Stimulated activated CD8-positive, alpha-beta memory T cell treated with anti-CD3 and anti-CD28 coated beads, Interleukin-4, amount 100 ng/mL, for 24 hours (primary cell): ENCODE measurements at regions not wholly inside any gene's neighbourhood (a gene's known extent, or its start where the extent isn't known, plus 50 kb on each side); places are given as distances from the start of the nearest gene placed in this dataset.
"Not testable (repeated sequence)": the region's sequence is repeated elsewhere in the genome, so short reads cannot be mapped to it uniquely, and the experiment has no call there.

ENCODE experiments used
- DNase-seq: peaks from one replicate; pipeline ENCODE4 v3.0.0-alpha.2; 2020; ENCODE audit warnings: low read depth

DNA sequence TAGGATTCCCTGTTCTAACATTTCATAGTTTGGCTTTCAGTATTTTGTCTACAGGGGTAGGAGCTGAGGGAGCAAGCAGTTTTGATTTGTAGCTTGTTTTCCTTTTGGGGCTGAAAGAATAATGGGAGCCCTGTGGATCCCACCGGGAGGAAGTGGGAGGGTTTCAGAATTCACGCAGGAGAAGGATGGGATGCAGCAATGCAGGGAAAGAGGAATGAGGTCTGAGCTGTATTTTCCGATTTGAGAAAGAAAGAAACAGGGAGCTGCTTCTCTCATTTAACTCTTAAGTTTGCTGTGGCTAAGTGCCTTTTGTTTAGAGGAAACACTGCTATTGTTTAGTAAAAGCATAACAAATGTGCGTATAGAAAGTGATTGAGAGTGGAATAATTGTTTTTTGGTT is 141.0 kb downstream of the ADCYAP1 start:
- DNase-seq: no peak

DNA sequence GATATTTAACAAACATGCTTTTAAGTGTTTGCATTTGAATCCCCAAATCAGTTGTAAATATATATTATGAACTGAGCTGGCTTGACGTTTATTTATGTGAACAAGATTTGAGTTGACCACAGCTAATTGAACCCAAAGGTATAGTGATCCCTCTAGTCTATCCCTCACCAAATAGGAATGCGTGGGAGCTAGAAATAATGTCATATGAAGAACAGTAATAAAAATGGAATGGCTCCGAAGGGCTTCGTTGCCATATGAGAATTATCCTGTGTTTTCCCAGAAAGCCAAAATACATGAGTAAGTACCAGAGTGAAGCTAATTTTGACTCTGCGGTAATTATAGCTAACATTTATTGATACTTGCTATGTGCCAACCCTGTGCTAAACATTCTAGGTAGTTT is 142.7 kb downstream of the ADCYAP1 start:
- no peak for DNase-seq

DNA sequence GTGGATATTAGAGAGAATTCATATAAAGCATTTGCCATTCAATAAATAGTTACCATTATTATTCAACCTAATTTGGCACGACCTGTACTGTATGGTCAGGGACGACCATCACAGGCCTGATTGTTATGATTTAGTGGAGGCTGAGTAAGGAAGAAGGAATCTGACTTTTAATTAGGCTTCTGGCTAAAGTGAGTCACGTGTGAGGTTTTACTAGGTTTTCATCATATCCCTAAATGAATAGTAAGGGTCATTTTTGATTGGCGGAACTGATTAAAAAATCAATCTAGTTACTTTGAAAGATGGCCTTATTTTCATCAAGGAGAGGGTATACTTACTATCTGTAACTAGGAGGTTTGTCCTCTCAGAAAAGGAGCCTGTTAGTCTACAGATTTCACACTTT is 143.4 kb downstream of the ADCYAP1 start:
- no peak for DNase-seq

DNA sequence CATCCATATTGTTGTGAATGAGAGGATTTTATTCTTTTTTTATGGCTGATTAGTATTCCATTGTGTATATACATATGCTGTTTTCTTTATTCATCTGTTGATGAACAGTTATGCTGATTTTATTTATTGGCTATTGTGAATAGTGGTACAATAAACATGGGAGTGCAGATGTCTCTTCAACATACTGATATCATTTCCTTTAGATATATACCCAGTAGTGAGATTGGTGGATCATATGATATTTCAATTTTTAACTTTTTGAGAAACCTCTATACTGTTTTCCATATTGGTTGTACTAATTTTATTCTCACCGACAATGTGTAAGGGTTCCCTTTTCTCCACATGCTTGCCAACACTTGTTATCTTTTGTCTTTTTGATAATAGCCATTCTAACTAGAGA is 144.5 kb downstream of the ADCYAP1 start:
- DNase-seq: no peak

DNA sequence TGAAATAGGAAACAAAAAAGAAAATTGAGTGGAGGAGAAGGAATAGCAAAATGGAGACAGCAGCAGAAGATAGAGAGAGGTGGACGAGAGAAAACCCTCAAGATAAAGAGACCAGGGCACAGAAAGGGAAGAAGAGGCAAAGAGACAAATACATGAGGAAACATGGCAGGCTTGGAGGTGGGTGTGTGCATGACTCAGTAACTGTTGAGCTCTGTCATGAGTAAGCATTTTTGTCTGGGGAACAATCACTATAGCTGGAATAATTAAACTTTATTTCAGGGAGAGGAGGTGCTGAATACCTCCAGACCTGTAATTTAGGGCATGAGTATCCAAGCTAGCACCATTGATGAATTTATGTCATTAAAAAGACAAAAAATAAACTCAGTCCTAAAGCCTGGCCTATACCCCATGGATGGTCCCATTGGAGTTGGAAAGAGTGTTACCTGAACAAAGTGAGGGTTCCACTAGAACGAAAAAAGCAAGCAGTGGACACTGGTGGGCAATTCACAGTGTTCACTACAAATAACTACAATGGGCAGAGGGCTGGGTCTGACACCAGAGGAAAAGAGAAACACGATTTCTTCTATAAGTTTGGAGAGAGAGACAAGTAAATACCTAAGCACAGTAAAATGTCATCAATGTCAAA is 145.5 kb downstream of the ADCYAP1 start:
- DNase-seq: no peak

DNA sequence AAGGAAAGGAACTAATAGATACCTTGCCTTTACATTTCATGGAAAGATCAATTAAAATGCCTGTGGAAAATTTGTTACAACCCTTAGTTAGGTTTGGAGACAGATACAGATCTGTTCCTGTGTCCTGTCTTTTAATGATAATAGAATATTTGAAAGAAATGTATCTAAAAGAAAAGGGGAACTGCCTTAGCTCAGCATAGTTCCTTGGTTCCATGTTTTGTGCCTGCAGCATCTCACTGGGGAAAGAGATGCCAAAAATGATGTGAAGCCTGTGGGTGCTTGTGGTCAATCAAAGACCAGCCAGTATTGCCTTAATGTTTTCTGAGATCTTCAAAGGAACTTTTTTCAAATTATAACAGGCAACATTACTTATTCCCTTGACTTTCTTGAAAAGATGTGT is 147.6 kb downstream of the ADCYAP1 start:
- no peak for DNase-seq

DNA sequence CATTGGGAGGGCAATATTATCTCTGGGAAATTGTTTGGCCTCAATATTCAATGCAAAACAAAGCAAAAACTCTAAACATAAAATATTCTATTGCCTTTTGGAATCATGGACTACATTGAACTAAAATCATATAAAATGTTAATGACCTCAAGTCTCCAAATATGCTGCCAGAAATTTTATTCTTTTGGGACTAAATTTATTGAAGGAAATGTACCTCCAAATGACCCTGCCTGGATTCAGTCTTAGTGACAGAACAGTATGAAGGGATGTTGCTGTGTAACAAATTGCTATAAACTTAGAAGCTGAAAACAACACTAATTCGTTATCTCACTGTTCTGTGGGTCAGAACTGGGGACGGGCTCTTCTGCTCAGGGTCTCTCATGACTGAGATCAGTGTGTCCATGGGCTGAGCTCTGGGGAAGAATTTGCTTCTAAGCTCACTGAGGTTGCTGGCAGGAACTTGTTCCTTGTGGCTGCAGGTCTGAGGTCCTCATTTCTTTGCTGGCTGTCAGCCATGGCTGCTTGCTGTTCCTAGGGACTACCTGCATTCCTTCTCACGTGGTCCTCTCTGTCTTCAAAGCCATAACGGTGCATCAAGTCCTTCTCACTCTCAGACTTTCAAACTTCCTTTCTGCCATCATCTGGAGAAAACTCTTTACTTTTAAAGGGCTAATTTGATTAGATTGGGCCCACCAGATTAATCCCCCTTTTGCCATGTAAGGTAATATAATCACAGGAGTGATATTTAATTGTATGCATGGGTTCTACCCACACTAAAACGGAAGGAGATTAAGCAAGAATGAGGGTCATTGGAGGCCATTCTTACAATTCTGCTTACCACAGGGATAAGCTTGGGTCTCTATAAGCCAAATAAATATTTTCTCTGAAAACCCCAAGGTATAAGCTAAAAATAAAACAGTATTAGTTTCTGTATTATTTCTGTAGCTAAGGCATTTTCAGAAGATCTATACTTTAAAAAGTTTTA is 149.0 kb downstream of the ADCYAP1 start:
- DNase-seq: no peak

DNA sequence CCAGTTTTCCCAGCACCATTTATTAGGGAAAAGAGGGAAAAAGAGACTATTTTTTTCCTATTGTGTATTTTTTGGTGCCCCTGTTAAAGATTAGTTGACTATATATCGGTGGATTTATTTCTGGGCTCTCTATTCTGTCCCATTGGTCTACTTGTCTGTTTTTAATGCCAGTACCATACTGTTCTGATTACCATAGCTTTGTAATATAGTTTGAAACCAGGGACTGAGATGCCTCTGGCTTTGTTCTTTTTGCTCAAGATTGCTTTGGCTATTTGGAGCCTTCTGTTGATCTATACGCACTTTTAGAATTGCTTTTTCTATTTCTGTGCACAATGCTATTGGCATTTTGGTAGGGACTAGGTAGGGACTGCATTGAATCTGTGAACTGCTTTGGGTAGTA is 151.7 kb downstream of the ADCYAP1 start:
- no peak for DNase-seq

DNA sequence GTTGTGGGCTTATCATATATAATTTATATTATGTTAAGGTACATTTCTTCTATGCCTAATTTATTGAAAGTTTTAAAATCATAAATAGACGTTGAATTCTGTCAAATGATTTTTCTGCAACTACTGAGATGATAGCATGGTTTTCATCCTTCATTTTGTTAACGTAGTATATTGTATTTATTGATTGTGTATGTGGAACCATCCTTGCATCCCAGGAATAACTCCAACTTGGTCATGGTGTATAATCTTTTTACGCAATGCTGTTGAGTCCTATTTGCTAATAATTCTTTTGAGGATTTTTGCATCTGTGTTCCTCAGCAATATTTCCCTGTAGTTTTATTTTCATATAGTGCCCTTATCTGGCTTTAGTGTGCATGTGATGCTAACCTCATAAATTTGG is 152.7 kb downstream of the ADCYAP1 start:
- DNase-seq: no peak

DNA sequence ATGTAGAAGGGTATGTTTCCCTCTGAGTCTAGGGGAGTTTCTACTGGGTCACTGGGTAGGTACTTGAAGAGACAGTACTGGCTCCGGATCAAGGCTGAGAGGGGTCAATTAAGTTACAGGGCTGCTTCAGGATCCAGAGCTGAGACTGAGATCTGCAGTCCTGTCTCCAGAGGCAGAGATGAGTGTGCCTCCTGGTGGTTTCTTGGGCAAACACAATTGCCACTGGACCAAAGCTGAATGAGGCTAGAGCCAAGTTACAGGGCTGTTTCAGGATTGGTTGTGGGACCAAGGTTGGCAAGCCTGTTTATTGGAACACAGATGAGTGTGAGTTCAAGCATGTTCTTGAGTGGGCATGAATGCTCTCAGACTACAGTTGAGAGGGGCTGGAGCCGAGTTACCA is 157.9 kb downstream of the ADCYAP1 start:
- DNase-seq: no peak

DNA sequence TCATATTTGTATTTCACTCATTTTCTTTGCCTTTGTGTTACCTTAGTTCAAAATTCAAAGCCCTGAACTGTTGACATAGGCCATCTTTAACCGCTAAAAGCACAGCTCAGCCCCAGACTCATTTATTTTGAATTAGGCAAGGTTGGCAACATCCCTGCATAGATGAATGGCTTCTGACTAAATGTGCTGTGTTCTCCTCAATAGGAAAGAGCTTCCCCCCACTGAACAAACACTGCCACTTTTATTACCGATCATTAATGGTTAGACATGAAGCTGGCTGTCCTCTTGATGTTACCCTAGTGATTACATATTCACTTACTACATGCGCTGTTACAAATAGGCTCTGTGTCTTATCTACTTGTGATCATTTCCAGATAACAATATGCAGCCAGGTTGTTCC is 170.7 kb downstream of the ADCYAP1 start:
- no peak for DNase-seq

DNA sequence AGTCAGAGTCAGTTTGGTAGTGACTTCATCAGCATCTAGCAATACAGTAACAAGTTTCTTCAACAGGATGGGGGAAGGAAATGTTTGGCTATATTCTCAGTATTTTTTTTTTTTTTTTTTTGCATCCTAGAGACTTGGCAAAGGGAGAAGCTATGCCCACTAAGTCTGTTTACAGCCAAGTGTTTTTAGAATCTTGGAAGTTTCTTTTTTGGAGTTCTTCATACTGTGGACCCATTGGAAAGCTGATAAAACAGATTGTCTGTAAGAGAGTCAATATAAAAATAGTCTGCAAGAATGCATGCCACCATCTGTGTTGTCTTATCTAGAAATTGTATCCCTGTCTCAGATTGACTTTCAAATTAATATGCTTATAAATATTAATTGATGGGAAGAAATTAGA is 171.2 kb downstream of the ADCYAP1 start:
- DNase-seq: no peak

DNA sequence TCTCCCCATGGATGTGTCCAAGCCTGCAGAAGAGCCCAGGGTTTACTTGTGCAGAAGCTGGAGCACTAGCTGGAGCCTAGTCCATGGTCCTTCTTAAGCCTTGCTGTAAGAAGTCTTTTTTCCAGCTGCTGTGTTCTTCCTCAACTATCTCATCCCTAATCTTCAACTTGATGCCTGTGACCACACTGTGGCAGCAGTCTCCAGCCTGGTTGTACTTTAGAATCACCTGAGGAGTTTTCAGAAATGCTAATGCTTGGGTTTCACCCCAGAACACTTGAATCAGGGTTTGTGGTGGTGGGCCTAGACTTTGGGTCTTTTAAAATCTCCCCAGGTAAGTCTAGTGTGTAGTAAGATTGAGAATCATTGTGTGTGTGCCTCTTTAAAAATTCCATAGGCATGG is 173.6 kb downstream of the ADCYAP1 start:
- no peak for DNase-seq

DNA sequence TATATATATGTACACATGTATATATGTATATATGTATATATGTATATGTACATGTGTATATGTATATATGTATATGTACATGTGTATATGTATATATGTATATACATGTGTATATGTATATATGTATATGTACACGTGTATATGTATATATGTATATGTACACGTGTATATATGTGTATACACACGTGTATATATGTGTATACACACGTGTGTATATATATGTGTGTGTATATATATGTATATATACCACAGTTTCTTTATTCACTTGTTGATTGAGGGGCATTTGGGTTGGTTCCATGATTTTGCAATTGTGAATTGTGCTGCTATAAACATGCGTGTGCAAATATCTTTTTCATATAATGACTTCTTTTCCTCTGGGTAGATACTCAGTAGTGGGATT is 179.0 kb downstream of the ADCYAP1 start:
- DNase-seq: not testable (repeated sequence)

DNA sequence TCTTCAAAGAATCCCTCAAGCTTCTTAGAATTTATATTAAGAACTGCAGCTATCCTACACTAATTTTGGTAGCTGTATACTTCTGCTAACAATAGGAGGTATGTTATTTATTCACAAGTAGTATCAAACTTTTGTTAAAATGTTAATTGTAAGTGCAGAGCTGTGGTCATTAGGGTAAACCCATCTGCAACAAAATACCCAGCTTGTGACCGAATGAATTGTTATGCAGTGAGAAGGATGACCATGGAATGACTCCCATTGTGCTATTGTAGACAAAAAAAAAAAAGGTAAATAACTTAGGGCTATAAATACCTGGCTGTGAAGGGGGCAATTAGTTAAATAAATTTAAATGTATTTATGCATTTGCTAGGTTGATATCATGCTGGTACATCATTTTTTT is 186.1 kb downstream of the ADCYAP1 start:
- no peak for DNase-seq

DNA sequence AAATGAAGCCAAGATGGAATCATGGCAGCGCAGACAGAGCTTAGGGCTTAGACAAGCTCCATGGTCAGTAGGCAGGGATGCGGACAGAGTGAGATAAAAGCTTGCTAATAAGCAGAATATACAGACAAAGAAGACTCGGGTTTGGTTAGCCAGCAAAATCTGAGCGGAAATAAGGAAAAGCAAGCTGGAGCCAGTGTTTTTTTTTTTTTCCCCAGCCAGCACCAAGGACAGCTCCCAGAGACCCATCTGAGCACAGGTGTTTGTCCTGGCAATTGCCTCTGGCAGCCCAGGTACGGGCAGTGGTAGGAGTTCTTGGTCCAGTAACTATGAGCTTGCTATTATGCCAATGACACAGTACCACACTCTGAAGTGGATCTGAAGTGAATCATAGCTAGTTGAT is 187.6 kb downstream of the ADCYAP1 start:
- DNase-seq: no peak

DNA sequence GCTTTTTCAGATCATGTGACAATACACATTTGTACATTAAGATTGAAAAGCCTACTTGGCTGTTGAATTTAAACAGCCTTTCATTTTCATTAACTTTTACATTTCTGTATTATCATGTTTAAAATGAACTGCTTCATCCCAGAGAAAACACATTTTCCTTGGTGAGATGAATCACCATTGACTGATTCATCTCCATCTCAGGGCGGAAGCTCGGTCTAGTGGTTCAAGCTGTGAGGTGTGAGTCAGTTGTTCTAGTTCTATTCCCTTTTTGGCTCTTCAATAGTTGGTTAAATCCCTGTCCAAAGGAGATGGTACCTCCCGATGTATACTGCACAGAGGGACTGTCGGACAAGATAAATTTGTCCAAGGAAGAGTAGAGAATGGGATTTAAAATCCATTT is 189.7 kb downstream of the ADCYAP1 start:
- DNase-seq: no peak

DNA sequence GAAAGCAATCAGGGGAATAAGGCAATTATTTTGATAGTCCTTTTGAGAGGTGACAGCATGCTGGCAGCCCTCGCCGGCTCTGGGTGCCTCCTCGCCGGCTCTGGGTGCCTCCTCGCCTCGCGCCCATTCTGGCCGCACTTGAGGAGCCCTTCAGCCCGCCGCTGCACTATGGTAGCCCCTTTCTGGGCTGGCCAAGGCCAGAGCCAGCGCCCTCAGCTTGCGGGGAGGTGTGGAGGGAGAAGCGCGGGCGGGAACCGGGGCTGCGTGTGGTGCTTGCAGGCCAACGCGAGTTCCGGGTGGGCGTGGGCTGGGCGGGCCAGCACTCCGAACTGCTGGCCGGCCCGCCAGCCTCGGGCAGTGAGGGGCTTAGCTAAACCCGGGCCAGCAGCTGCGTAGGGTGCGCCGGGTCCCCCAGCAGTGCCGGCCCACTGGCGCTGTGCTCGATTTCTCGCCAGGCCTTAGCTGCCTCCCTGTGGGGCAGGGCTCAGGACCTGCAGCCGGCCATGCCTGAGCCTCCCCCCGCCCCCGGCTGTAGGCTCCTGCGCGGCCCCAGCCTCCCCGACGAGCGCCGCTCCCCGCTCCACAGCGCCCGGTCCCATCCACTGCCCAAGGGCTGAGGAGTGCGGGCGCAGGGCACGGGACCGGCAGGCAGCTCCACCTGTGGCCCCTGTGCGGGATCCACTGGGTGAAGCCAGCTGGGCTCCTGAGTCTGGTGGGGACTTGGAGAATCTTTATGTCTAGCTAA is 193.5 kb downstream of the ADCYAP1 start:
- DNase-seq: not testable (repeated sequence)

DNA sequence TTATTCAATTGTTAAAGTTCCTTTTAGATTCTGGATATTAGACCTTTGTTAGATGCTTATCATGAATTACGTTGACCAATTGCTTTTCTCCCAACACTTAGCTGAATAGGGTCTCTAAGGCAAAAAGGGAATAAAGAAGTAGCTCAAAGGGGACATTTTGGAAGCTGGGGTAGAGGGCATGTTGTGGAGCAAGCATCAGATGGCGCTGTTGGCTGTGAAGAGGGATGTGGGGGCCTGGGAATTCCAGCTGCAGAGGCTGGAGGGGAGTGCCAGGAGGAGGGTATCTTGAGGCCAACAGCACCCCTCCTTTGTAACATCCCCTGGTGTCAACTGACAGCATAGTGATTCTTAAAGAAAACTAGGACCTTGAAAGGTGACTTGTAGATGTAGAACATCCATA is 198.2 kb downstream of the ADCYAP1 start:
- no peak for DNase-seq

DNA sequence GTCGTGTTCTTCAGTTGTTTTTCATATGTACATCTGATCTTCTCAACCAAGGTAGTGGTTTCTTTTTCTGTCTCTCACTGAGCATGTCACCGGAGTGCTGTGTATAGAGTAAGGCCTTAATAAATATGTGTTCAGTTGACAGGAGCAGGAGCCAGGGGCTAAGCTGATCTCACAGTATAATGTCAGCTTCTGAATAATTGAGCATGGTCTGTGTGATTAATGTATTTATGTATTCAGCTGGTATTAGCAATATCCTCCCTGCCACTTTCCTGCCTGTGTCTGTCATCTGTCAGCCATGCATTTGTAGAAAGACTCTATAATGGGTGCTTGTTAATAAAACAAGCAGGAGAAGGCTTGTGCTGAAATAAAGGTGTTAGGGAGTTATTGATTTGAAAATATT is 198.9 kb downstream of the ADCYAP1 start:
- no peak for DNase-seq

DNA sequence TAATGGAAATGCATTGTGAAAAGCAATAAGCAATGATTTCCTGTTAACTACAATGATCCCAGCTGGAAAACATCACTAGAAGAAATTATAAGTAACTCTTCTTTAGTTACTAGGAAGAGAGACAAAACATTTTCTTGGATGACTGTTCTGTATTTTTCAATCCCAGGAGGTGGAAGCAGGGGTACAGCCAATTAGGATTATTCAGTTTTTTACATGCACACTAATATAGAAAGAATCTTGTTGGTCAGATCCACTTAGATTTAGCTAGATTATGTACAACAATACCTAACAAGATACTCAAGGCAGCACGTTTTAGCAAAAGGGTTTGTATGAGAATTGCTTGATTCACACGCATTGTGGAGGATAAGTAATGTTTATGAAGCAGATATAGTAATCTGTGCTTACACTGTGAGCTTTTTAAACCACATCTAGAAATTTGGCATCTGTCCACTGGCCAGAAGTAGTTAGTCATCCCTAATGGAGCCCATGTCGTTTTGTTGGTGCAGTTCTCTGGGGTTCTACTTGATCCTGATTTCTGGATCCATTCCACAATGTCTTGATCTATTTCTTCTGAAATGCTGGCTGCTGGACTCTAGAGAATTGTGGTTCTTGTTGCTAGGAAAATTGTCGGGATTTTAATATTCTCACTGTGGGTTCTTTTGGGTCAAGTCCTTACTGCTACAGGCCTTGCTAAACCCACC is 199.7 kb downstream of the ADCYAP1 start:
- DNase-seq: no peak

DNA sequence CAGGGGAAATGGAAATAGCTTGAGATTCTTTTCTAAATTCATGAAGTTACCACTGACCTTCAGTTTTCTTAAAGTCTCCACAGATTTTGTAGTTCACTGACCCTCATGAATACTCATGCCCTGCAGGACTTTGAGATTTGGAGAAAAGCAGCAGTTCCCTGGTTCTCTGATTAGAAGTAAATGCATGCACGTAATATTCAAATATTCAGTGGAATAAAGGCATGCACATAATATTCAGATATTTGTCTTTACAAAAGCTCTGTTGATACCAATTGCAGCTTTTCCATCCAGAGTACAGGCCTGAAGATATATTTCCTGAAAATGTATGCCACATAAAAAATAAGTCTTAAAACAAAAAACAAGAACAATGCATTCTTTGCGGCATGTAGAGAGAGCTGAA is 219.8 kb downstream of the ADCYAP1 start:
- no peak for DNase-seq
